NCI-H524 (cell line): ENCODE measurements at regions not wholly inside any gene's neighbourhood (a gene's known extent, or its start where the extent isn't known, plus 50 kb on each side); places are given as distances from the start of the nearest gene placed in this dataset.
A peak's percentile ranks its signal among the peaks of the same experiment; 100 is the strongest.

ENCODE experiments used
- DNase-seq, 2 experiments: peaks; one replicate each; lab custom pipeline; 2025; lab: John Stamatoyannopoulos, UW

- no peak for DNase-seq
Measured at GRCh38 chr5:44868541-44868940, 59.8 kb downstream of the MRPS30 start.

DNA sequence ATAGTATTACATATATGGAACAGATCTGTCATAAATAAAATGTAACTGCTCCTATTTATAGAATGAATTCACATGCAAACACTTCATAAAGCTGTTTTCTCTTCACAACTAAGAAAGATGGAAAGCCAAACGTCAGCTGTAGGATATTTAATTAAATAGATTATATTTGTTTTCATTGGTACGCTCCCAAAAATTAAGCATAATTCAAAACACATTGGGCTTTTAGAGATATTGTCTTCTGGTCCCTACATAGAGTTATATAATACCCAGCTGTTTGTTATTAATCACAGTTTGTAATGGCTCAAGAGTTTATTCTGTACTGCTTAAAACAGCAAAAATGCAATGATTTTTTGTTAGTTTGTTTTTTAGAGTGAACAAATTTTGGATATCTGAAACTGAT lies 61.2 kb downstream of the MRPS30 start:
- DNase-seq: no peak

DNA sequence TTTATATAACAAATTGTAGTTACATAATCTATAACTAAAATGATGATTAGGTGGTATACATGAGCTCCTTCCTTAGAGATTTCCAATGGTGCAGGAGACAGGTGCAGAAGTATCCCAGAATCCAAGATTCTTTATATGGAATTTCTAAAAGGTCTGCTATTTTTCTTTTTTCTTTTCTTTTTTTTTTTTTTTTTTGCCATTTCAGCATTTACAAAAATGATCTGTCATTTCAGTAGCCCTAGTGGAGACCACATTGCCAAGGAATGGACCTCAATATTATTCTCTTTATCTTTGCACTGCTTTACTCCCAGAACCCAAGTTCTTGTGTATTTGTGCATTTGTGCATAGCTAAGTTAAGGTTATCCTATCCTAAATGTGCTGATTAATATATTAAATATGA lies 61.7 kb downstream of the MRPS30 start:
- no peak for DNase-seq

DNA sequence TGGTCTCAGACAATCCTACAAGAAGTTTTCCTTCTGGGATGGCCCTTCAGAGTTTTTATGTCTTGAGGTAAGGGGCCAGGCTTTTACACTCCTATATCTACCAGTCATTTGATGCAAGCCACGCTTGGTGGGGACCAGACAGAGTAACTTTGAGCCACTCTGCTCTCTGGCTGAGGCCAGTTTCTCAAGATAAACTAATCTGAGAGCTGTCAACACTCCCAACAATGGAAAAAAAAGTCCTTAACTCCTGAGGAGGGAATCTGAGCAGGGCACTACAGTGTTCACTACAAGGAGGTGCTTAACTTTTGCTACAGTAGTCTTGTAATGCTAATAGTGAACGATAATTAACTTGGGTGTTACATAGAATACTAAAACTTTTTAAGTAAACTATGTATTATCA lies 62.7 kb downstream of the MRPS30 start:
- no peak for DNase-seq

DNA sequence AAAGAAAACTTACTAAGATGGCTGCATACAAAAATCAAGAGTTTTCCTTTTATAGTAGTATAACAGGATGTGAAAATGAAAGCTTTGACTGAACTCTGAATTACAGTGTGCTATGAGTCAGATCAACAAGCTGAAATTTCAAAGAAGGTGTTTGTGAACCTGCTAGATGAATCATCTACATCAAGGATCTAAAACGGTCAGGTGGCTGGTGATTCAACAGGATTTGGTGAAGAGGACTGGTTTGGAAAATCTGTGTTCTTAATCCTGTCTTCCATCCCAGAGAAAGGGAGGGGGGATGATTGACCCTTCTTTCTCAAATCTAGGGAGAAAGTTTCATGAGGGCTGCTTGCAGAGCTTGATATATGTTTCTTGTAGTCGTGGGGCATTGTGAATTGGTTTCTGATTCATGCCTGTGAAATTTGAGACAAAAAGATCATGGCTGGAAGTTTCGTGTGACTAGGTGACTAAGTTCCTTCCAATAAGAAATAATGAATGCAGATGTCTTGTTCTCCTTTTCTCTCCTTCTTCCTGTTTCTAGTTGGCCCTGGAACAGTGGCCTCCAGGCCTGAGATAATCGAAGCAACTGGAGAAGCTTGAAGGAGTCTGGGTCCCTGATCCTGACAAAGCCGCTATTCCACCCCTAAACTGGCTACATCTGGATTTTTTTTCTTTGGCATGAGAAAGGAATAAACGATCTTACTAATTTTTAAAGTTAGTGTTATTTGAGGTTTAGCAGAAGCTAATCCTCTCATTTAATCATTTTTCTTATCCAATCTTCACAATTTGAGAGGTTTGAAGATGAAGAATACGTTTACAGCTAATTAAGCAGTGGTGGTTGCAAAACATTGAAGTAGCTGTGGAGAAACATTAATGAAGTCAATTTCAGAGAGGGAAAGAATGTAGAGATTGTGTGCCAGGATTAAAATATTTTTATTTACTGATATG lies 67.2 kb downstream of the MRPS30 start:
- no peak for DNase-seq

DNA sequence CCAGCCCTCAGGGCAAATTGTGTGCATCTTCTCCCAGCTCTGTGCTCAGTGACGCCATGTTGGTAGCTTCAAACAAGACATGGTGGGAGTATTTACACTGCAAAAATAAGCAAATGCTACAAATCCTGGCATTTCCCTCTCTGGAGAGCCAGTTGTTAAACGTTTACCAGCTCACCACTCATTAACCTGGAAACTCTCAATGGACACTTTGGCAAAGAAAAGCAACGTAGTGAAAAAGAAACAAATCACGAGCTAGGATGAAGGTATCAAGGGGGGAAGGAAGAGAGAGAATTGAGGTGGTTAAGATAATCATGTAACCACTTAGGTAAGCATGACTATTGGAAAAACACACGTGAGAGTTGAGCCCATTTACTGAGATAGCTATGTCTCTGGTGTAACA lies 72.5 kb downstream of the MRPS30 start:
- no peak for DNase-seq

GRCh38 chr5:44884036-44884435 lies 75.3 kb downstream of the MRPS30 start:
- no peak for DNase-seq

GRCh38 chr5:44885903-44886302 lies 77.2 kb downstream of the MRPS30 start:
- DNase-seq: no peak

DNA sequence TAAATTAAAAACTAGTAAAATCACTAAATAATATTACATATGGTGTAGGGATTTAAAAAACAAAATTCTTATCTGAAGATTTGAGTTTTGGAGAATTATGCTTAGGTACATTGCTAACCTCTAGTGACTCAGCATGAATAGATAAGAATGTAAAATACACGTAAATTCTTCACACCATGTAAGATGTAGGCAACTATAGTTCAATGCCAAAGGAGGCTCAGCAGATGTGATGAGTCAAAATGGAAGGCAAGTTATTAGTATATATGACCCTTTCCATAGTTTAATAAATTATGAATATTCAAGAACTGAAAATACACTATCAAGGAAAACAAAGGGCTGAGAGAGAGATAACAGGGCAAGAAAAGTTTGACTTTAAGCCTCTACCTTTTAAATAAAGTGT lies 79.0 kb downstream of the MRPS30 start:
- no peak for DNase-seq

- no peak for DNase-seq
Measured at GRCh38 chr5:44888435-44888834, 79.7 kb downstream of the MRPS30 start.

DNA sequence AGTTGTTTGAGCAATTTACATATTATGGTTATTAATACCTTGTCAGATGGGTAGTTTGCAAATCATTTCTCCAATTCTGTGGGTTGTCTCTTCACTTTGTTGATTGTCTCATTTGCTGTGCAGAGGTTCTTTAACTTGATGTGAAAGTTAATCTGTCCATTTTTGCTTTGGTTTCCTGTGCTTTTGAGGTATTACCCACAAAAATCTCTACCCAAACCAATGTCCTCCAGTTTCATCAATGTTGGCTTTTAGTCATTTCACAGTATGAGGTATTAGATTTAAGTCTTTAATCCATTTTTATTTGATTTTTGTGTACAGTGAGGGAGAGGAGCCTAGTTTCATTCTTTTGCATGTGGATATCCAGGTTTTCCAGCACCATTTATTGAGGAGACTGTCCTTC lies 82.4 kb downstream of the MRPS30 start:
- no peak for DNase-seq

GRCh38 chr5:44900273-44900954 lies 91.7 kb downstream of the MRPS30 start:
- DNase-seq: no peak

DNA sequence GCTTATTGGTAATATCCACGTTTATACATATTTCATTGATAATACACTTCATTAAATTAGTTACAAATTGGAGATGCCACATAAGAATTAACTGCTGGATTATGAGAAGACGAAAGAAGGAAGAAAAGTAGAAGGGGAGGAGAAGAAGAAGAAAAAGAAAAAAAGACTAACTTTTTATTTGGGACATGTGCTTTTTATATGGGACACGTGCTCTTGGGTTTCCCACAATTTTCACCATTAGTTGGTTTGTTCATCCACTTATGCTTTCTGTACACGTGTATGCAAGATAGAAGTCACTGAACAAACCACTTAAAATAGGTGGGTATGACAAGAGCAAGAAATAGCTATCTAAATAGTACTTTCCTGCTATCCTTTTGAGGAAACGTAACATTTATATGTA lies 98.6 kb downstream of the MRPS30 start:
- DNase-seq: no peak

- no peak for DNase-seq
Measured at GRCh38 chr5:44909004-44909403, 100.3 kb downstream of the MRPS30 start.

DNA sequence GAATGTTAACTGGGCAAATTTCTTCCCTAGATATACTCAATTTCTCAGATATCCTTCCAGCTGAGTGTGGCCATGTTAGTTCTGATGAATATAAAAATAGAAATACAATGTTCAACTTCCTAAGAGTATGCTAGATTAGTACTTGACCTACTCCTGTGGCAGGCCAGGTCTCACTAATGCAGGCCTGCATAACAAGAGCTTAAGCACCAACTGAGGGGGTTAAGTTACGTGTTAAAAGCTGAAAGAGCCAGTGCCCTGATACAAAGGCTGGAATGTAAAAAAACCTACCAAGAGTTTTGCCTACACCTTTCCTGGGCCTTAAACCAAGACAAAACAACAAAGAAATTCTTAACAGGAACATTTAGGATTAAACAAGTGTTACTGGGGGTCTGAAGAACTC lies 102.8 kb downstream of the MRPS30 start:
- no peak for DNase-seq

DNA sequence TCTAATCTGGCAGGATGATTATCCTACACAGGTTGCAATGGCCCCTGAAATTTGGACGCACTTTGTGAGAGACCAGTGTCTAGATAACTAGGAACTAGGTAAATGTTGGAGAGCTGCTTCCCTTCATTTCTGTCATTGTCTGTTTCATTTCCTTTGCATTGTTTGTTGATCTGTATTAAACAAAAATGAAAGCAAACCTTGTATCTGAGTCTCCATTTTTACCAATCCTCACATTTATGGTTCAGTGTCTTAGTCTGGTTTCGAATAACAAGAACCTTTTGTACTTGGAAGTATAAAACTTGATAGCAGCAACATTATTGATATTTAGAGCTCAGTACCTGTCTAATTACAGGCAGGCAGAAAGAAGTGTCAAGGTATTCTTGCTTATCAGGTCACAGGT lies 105.5 kb downstream of the MRPS30 start:
- no peak for DNase-seq

DNA sequence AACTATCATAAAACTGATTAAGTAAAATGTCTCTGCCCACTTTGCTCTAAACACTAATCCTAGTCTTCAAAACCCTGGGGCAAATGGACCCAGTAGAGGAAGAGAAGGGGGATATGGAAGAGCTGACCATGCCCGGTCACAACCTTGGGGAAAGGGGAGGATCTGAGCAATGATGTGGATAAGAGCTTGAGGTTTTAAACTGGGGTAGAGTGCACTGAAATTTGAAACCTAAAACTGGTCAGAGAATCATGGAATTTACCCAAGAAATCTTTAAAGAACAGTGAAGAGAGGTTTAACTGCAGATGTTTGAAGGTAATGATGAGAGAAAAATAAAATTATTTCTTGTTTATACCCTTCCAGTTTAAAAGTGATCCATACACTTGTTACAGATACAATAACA lies 110.8 kb downstream of the MRPS30 start:
- no peak for DNase-seq

GRCh38 chr5:44927115-44927733 lies 118.5 kb downstream of the MRPS30 start:
- DNase-seq: no peak

GRCh38 chr5:44932922-44933585 lies 124.3 kb downstream of the MRPS30 start:
- DNase-seq: no peak

- DNase-seq: no peak
Measured at GRCh38 chr5:44933686-44934085, 124.9 kb downstream of the MRPS30 start.

- DNase-seq: peak in 1 of 2 experiments; percentile 43
Measured at GRCh38 chr5:44935262-44935661, 126.5 kb downstream of the MRPS30 start.

GRCh38 chr5:44935871-44936270 lies 127.1 kb downstream of the MRPS30 start:
- DNase-seq: no peak
